ENCODE measurements at regions not wholly inside any gene's neighbourhood (a gene's known extent, or its start where the extent isn't known, plus 50 kb on each side); places are given as distances from the start of the nearest gene placed in this dataset.

DNA sequence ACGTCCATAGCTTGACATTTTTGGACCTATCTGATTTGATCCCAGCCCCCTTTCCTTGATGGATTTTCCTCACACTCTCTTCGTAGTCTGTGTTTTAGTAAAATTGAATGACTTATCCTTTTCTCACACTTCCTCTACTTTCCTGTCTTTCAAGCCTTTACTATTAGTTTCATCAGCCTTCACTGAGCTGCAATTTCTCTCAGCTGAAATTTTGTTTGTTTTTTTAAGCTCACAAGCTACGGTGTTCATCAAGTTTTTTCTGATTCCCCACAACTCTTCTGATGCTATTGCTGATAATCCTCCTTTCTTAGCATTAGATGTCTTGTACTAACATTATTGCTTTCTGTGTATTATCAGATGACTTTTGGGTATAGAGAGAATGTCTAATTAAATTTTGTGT, 263.7 kb downstream of the TBX18 start:
- no peak for TF ChIP-seq GATA1 (IDR thresholded peaks at IDR 0.05; ENCODE audit: low read depth, low read length)
- no peak for TF ChIP-seq POLR2A (IDR thresholded peaks at IDR 0.05; ENCODE audit: low read length)
- no peak for DNase-seq

DNA sequence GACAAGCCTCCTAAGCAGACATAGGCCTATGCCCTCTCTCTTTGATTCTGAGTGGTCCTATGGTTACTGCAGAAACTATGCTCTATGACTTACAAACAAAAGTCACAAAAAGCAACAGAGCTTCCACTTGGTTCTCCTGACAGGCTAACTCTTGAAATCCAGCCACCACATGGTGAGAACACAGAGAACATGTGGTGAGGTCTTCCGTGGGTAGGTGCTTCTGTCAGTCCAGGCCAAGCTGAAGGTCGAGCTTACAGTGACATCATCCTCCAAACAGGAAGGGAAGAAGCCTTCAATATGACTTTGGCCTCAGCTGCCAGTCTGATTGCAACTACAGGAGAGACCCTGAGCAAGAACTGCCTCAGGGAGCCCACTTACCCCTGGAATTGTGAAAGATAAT, 265.5 kb downstream of the TBX18 start:
- DNase-seq = no peak
- TF ChIP-seq GATA1 (IDR thresholded peaks at IDR 0.05; ENCODE audit: low read depth, low read length) (no peak), POLR2A (IDR thresholded peaks at IDR 0.05; ENCODE audit: low read length) (no peak)

DNA sequence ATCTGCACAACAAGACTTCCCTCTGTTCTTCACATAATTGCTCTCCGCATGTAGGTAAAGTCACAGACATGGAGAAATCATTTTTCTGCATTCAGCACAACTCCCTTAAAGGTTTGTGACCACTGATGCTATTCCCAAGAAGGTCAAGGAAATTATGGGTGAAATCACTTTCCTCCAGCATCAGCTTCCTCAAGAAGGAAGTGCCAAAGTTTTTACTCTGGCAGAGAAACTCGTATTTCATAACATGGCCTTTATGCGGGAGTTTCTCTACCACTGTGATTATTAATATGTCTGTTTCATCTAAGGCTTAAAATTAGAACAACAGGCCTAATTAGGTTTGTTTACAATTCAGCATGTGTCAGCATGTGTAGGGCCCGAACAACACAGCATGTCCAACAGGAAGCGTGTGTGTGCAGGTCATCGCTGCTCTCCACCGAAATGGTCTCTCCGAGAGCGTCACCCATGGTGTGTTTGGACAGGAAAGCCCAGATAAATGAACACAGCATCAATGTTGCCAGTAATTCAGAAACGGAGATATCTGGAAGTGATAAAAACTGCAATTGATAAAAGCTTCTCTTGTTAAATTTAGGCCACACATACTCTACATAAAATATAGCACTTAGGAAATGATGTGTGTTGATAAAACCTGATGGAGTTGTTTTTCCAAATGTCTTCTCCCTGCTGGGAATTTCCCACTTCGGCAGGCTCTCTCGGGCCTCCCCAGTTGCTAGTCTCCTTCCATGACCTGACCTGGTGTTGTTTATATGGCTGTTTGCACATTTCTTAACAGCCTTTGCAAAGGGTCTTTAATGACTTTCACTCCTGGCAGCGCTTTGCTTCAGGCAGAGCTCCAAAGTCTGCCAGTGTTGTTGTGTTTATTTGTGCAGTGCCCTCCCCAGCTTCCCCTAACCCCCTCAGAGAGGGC, 265.1 kb upstream of the CEP162 start:
- DNase-seq = no peak
- TF ChIP-seq POLR2A (IDR thresholded peaks at IDR 0.05; ENCODE audit: low read length) = no peak
- TF ChIP-seq GATA1 (IDR thresholded peaks at IDR 0.05; ENCODE audit: low read depth, low read length) = no peak

DNA sequence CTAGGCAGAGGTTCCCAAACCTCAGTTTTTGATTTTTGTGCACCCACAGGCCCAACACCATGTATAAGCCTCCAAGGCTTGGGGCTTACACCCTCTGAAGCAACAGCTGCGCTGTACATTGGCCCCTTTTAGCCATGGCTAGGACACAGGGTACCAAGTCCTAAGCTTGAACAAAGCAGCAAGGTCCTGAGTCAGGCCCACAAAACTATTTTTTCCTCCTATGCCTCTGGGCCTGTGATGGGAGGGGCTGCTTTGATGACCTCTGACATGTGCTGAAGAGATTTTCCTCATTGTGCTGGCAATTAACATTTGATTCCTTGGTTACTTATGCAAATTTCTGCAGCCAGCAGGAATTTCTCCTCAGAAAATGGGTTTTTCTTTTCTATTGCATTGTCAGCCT, 262.2 kb upstream of the CEP162 start:
- TF ChIP-seq GATA1 (IDR thresholded peaks at IDR 0.05; ENCODE audit: low read depth, low read length) (no peak), POLR2A (IDR thresholded peaks at IDR 0.05; ENCODE audit: low read length) (no peak)
- no peak for DNase-seq

DNA sequence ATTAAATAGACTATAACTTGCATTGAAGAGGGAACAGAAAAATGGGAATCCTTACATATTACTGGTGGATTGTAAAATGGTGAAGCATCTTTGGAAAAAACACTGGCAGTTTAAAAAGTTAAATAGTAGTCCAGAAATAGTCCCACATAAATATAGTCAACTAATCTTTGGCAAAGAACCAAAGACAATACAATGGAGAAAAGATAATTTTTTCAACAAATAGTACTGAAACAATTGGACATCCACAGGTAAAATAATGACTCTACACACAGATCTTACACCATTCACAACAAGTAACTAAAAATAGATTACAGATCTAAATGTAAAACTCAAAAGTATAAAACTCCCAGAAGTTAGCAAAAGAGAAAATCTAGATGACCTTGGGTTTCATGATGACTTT, 259.1 kb upstream of the CEP162 start:
- TF ChIP-seq POLR2A (IDR thresholded peaks at IDR 0.05; ENCODE audit: low read length) = no peak
- TF ChIP-seq GATA1 (IDR thresholded peaks at IDR 0.05; ENCODE audit: low read depth, low read length) = no peak

DNA sequence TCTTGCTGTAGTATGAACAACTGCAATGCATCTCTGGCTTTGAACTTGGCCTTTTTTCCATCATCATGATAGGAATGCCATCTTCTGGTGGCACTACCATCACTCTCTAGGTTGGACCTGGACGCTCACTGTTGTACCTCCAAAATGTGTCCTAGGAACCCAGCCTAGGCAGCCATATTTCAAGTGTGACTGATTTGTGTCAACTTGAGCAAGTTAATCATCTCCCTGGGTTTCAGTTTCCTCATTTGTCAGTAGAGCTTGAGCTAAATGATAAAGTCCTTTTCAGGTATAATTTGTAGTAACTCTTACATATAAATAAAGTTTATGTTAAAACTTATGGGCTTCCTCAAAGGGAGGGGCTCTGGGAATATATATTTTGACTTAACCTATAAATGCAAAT, 241.7 kb upstream of the CEP162 start:
- DNase-seq = no peak
- no peak for TF ChIP-seq GATA1 (IDR thresholded peaks at IDR 0.05; ENCODE audit: low read depth, low read length)
- TF ChIP-seq POLR2A (IDR thresholded peaks at IDR 0.05; ENCODE audit: low read length) = no peak

More for the DNA sequence above, 259.1 kb upstream of the CEP162 start:
- no peak for DNase-seq

DNA sequence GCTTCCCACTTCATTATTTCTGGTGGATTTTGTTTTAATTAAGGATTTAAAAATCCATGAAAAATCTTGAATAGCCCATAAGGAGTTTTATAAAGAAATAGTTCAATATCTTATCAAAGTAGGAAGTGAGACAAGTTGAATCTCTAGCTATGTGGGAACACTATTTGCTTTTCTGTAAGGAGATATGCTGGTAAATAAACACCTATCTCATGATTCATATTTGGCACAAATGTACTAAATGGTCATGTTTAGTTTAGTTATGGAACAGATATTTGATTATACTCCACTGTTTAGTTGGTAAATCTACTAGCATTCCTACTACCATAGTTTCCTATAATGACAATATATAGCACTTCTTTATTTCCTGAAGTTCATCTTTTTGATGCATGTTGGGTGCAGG, 239.9 kb upstream of the CEP162 start:
- TF ChIP-seq POLR2A (IDR thresholded peaks at IDR 0.05; ENCODE audit: low read length) = no peak
- no peak for DNase-seq

DNA sequence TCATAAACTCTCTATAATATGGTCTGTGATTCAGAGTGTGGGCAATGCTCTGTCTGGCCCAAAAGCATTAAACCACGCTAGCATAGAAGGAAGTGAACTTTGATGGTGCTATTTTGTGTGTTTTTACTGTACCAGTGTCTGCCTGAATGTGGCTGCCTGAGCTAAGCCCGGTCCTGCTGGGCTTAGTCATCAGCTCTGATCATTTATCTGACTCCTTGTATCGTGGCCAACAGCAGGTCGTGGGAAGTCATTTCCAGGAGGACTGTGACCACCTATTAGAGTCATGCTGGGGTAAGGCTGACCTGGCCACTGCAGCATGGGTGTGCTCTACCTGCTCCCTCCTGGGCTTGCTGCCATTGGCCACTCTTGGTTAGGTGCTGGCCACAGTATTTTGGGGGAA, 239.1 kb upstream of the CEP162 start:
- DNase-seq = peak in 1 of 2 experiments; percentile 13
- TF ChIP-seq POLR2A (IDR thresholded peaks at IDR 0.05; ENCODE audit: low read length) (no peak), GATA1 (IDR thresholded peaks at IDR 0.05; ENCODE audit: low read depth, low read length) (no peak)

DNA sequence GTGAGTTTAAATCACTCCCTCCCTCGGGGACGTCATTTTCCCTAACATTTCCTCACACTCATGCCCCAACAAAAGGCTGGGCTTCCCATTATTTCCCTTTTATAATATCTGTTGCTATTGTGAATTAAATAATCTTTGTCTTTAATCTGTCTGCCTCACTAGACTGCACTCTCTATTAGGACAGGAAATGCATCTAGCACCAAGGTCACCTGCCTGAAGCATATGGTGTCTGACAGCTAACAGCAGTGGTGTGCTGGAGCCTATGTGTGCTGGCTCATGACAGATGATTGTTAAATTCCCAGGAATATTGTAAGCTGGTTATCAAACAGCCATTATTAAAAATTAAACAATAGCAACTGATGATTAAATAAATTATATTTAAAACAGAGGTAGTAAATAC, 237.0 kb upstream of the CEP162 start:
- no peak for DNase-seq
- TF ChIP-seq POLR2A (IDR thresholded peaks at IDR 0.05; ENCODE audit: low read length) (no peak), GATA1 (IDR thresholded peaks at IDR 0.05; ENCODE audit: low read depth, low read length) (no peak)

DNA sequence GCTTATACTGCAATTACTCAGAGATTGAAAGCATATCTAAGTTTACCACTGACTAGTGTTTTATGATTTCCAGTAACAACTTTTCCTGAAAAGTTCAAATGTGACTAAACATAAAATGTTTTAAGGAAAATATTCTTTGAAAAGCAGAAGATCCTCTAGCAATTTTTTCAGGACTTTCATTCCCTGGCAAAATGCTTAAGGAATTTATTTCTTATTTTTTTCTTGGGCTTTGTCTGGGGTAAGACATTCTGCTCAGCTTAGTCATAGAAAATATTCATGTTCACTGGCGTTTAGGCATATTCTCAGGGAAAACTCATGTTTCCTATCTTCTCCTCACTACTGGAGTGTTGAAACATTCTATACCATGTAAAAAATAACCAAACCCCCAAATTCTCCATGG, 235.3 kb upstream of the CEP162 start:
- DNase-seq = no peak
- TF ChIP-seq GATA1 (IDR thresholded peaks at IDR 0.05; ENCODE audit: low read depth, low read length) (no peak), POLR2A (IDR thresholded peaks at IDR 0.05; ENCODE audit: low read length) (no peak)

DNA sequence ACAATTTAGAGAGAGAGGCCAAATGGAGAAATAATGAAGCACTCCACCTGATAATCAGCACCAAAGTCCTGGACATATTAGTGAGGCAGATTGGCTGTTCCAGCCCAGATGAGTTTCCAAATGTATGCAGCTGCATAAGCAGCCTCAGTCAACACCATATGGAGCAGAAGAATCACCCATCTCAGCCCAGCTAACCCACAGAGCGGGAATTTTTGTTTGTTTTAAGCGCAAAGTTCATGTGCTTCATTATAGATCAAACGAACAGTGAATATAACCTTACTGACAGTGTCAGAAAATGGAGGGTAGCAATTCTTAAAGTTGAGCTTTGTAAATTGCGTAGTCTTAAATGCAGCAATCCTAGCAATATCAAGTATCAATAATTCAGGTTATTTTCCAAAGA, 234.0 kb upstream of the CEP162 start:
- TF ChIP-seq GATA1 (IDR thresholded peaks at IDR 0.05; ENCODE audit: low read depth, low read length) = no peak
- TF ChIP-seq POLR2A (IDR thresholded peaks at IDR 0.05; ENCODE audit: low read length) = no peak
- DNase-seq = no peak

DNA sequence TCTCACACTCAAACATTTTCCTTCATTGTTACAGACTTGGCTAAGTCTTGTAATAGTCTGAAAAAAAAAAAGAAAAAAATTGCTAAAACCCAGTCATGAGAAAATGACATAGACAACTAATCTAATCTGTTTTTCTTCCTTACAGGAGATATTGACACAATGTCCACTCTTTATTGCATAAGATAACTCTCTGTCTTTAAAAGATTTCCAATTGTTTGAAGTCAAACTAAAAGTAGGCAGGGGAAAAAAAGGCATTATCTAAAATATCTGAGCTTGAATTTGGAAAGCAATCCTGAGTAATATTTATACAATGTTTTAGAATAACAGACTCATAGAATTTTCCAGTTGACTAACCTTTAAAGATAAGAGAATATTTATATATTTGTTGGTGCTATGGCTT, 233.0 kb upstream of the CEP162 start:
- TF ChIP-seq GATA1 (IDR thresholded peaks at IDR 0.05; ENCODE audit: low read depth, low read length) (no peak), POLR2A (IDR thresholded peaks at IDR 0.05; ENCODE audit: low read length) (no peak)
- DNase-seq = no peak

DNA sequence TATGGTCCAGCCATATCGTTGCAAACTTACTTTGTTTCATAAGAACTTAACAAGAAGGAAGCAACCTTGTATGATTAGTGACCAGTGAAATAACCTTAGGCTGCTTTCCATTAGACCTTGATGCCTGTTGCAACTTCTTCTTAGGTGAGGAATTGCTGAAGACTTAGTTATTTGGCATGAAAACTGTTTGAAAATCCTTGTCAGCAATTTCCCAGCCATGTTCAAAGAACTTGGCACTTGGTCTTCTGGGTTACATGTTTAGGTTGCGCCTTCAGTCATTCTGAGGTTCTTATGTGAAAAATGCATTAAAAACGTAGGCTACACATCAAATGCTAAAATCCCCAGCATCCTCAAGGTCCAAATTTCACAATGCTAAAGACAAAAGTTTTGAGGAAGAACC, 232.0 kb upstream of the CEP162 start:
- TF ChIP-seq GATA1 (IDR thresholded peaks at IDR 0.05; ENCODE audit: low read depth, low read length) = no peak
- TF ChIP-seq POLR2A (IDR thresholded peaks at IDR 0.05; ENCODE audit: low read length) = no peak
- no peak for DNase-seq

DNA sequence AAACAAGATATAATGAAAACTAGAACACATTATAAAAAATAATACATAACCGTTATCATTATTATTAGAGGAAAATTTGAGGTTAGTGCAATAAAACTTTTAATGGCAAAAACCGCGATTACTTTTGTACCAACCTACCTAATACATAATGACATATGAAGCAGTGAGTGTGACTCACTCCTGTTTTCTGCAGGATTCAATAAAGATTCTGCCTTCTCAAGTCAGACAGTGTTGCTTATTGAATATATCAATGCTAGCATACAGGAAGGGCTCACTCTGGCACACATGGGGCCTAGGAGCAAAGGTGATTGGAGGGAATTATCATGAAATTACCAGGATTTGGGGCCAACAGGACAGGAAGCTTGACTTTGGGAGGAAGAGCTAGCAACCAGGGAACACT, 230.8 kb upstream of the CEP162 start:
- no peak for TF ChIP-seq GATA1 (IDR thresholded peaks at IDR 0.05; ENCODE audit: low read depth, low read length)
- TF ChIP-seq POLR2A (IDR thresholded peaks at IDR 0.05; ENCODE audit: low read length) = no peak
- no peak for DNase-seq

DNA sequence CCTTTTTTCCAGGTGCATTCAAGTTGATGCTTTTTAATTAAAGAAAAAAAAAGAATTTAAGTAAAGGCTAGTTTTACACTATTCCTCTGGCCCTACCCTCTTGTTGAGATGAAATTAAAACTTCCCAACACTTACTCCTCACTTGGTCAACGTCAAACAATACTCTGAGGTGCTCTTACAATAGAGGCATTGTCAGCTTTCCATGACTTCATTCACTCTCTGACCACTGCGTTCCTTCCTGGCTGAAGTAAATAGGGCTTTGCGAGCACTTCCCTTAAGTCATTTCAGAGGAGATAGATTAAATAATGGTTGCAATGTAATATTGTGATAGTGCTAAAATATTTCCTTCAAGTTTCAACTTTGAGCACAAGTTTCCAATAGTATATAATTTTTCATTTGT, 229.8 kb upstream of the CEP162 start:
- DNase-seq = no peak
- TF ChIP-seq GATA1 (IDR thresholded peaks at IDR 0.05; ENCODE audit: low read depth, low read length) = no peak
- TF ChIP-seq POLR2A (IDR thresholded peaks at IDR 0.05; ENCODE audit: low read length) = no peak

Data from erythroblast (primary cell).